ENCODE measurements at regions not wholly inside any gene's neighbourhood (a gene's known extent, or its start where the extent isn't known, plus 50 kb on each side); places are given as distances from the start of the nearest gene placed in this dataset.

DNA sequence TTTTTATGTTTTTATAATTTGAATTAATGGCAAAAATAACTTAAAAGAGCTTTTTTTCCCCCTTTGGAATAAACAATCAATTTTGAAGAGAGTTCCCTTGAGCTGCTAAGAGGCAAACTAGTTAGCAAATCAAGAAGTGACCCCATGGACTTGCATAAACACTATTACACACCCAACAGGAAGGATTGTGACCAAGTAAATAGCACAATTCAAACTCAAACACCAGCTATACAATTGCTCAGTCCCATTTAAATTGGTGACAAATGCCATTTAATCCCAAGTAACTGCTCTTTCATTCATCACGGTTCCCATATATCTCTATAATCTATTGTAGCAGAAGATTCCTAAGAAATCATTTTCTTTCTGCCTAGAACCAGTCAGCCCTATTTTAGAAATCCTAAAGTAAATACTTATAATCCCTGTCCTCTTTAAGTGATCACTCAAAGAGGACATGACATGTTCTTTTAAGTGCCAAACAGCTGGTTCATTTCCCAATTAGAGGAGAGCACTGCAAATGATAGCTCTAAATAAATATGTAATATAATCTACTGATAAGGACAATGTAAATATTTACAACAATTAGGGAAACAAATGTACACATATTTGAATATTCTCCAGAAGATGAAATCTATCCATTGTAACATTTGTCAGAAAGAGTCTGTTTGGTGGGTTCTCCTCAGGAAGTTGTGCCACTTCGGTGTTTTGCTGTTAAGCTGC, 137.8 kb upstream of the ADAMTS9 start:
- TF ChIP-seq POLR2AphosphoS5 (IDR thresholded peaks at IDR 0.05; ENCODE audit: borderline replicate concordance, low read depth, low read length) (no peak), EZH2 (IDR thresholded peaks at IDR 0.05) (no peak), FOXP2 (optimal IDR thresholded peaks at IDR 0.05; ENCODE audit: control extremely low read depth, extremely low read length, insufficient read depth) (no peak)

Data from SK-N-MC (cell line).